A549 (cell line): ENCODE measurements at regions not wholly inside any gene's neighbourhood (a gene's known extent, or its start where the extent isn't known, plus 50 kb on each side); places are given as distances from the start of the nearest gene placed in this dataset.

Experiments
- ATAC-seq, 2 experiments: fragments of 200-7000 bp in 1 of 2; fragments of >200 bp in 1 of 2; cut with Nextera tagmentation in 1 of 2; cut with Tn5 transposase in 1 of 2; 3 replicates each; pipeline versions ENCODE4 v1.8.0 to v1.9.1; 2018 to 2020; ENCODE audit warnings: mild to moderate bottlenecking in 1 of 2, moderate library complexity in 1 of 2
- CTCF ChIA-PET: fragments of 300-600 bp; sonication (Branson Sonifier 250); formaldehyde crosslinking; extraction: SDS; loops from one replicate; lab custom pipeline; 2021; ENCODE audit warnings: antibody characterized with exemption, inconsistent platforms; lab: Yijun Ruan, JAX
- POLR2A ChIA-PET: fragments of 350-600 bp; formaldehyde crosslinking; extraction: SDS; loops from one replicate; lab custom pipeline; 2021; ENCODE audit warnings: antibody characterized with exemption, inconsistent platforms; lab: Yijun Ruan, JAX
- DNase-seq, 2 experiments: peaks; one replicate each; pipeline versions ENCODE4 v3.0.0 to v3.0.0-alpha.2; 2011 to 2016; ENCODE audit warnings: low read depth in 1 of 2, low spot score in 1 of 2
- FAIRE-seq: peaks from 2 replicates; lab custom pipeline; 2011; peaks lifted over from hg19 to GRCh38; lab: Jason Lieb, UNC
- H3K27ac ChIP-seq, 2 experiments: fragments of >200 bp; sonication (Bioruptor Twin); formaldehyde crosslinking; 3 replicates each; pipeline ENCODE4 v1.5.1; 2016 to 2017
- H3K4me1 ChIP-seq: fragments of >200 bp; sonication (Bioruptor Twin); formaldehyde crosslinking; 3 replicates; pipeline ENCODE4 v1.6.1; 2016
- H3K4me2 ChIP-seq: fragments of >200 bp; sonication (Bioruptor Twin); formaldehyde crosslinking; 3 replicates; pipeline ENCODE4 v1.6.1; 2016
- H3K4me3 ChIP-seq: fragments of >200 bp; sonication (Bioruptor Twin); formaldehyde crosslinking; 3 replicates; pipeline ENCODE4 v1.5.1; 2016
- H3K9me3 ChIP-seq: fragments of >200 bp; sonication (Bioruptor Twin); formaldehyde crosslinking; 3 replicates; pipeline ENCODE4 v1.6.1; 2016
- CBX2 ChIP-seq: fragments of 200-600 bp; sonication (generic); IDR thresholded peaks from 2 replicates; pipeline ENCODE4 v1.6.1; 2016; ENCODE audit warnings: low read depth, mild to moderate bottlenecking, borderline replicate concordance
- CBX8 ChIP-seq: fragments of 200-600 bp; sonication (generic); IDR thresholded peaks from 2 replicates; pipeline ENCODE4 v1.6.1; 2016
- CHD2 ChIP-seq: fragments of 150-350 bp; IDR thresholded peaks from 2 replicates; pipeline ENCODE4 v1.6.1; 2014; ENCODE audit warnings: low read length; ENCODE audit not compliant: partially characterized antibody
- CHD4 ChIP-seq: fragments of 200-600 bp; sonication (generic); IDR thresholded peaks from 2 replicates; pipeline ENCODE4 v1.6.1; 2016; ENCODE audit warnings: antibody characterized with exemption, mild to moderate bottlenecking, borderline replicate concordance
- EHF ChIP-seq: fragments of 250-450 bp; sonication (Bioruptor Pico); IDR thresholded peaks from 2 replicates; pipeline ENCODE4 v1.5.0; 2020; ENCODE audit warnings: mild to moderate bottlenecking
- ESRRA ChIP-seq: fragments of 150-350 bp; IDR thresholded peaks from 2 replicates; pipeline ENCODE4 v1.6.1; 2014; ENCODE audit warnings: mild to moderate bottlenecking, low read length, borderline replicate concordance
- FOSL2 ChIP-seq, 2 experiments: fragments of 450-650 bp in 1 of 2; fragments of >200 bp in 1 of 2; sonication (Bioruptor Twin) in 1 of 2; formaldehyde crosslinking; IDR thresholded peaks; 2 replicates each; pipeline versions ENCODE4 v1.5.0 to v1.6.1; 2016 to 2020; ENCODE audit warnings: mild to moderate bottlenecking in 1 of 2, moderate library complexity in 1 of 2
- GATA3 ChIP-seq: IDR thresholded peaks from 2 replicates; pipeline ENCODE4 v1.6.1; 2012; ENCODE audit warnings: borderline replicate concordance
- HOXA7 ChIP-seq: fragments of 250-450 bp; sonication (Bioruptor Pico); IDR thresholded peaks from 2 replicates; pipeline ENCODE4 v1.5.0; 2020; ENCODE audit warnings: mild to moderate bottlenecking, moderate library complexity
- HOXB13 ChIP-seq: fragments of 250-450 bp; sonication (Bioruptor Pico); IDR thresholded peaks from 2 replicates; pipeline ENCODE4 v1.5.0; 2020; ENCODE audit warnings: low read depth, mild to moderate bottlenecking, moderate library complexity
- JUN ChIP-seq, 2 experiments: fragments of >200 bp; sonication (Bioruptor Twin); formaldehyde crosslinking; IDR thresholded peaks; 2 replicates in 1 of 2; 3 replicates in 1 of 2; pipeline ENCODE4 v1.6.1; 2016 to 2017
- KDM1A ChIP-seq: fragments of 200-600 bp; sonication (generic); IDR thresholded peaks from 2 replicates; pipeline ENCODE4 v1.6.1; 2016; ENCODE audit warnings: low read depth, mild to moderate bottlenecking
- MAFK ChIP-seq: fragments of 450-650 bp; IDR thresholded peaks from 2 replicates; pipeline ENCODE4 v1.6.1; 2014; ENCODE audit not compliant: partially characterized antibody
- NFE2L2 ChIP-seq: fragments of 150-350 bp; conservative IDR thresholded peaks from 2 replicates; pipeline ENCODE4 v1.6.1; 2014; ENCODE audit warnings: low read length
- NR3C1 ChIP-seq: fragments of >200 bp; sonication (Bioruptor Twin); formaldehyde crosslinking; IDR thresholded peaks from 3 replicates; pipeline ENCODE4 v1.6.1; 2017
- POLR2AphosphoS2 ChIP-seq: conservative IDR thresholded peaks from 2 replicates; pipeline ENCODE4 v1.6.1; 2012; ENCODE audit warnings: low read length, improper control_type of control experiment, inconsistent platforms
- RAD21 ChIP-seq, 2 experiments: fragments of >200 bp in 1 of 2; sonication (Bioruptor Twin) in 1 of 2; formaldehyde crosslinking in 1 of 2; IDR thresholded peaks in 1 of 2; conservative IDR thresholded peaks in 1 of 2; 2 replicates in 1 of 2; 3 replicates in 1 of 2; pipeline ENCODE4 v1.6.1; 2012 to 2018; ENCODE audit warnings: inconsistent platforms in 1 of 2
- RCOR1 ChIP-seq: fragments of 150-350 bp; IDR thresholded peaks from 2 replicates; pipeline ENCODE4 v1.6.1; 2014; ENCODE audit warnings: antibody characterized with exemption, low read length, low read depth
- RNF2 ChIP-seq: fragments of 200-600 bp; sonication (generic); IDR thresholded peaks from 2 replicates; pipeline ENCODE4 v1.6.1; 2016; ENCODE audit warnings: low read depth, mild to moderate bottlenecking, antibody characterized with exemption, moderate library complexity, borderline replicate concordance
- SMC3 ChIP-seq: fragments of >200 bp; sonication (Bioruptor Twin); formaldehyde crosslinking; IDR thresholded peaks from 3 replicates; pipeline ENCODE4 v1.6.1; 2018; ENCODE audit warnings: inconsistent platforms
- SREBF2 ChIP-seq: fragments of 450-650 bp; IDR thresholded peaks from 2 replicates; pipeline ENCODE4 v1.6.1; 2014; ENCODE audit warnings: mild to moderate bottlenecking, moderate library complexity
- TFCP2L1 ChIP-seq: fragments of 250-450 bp; sonication (Bioruptor Pico); IDR thresholded peaks from 2 replicates; pipeline ENCODE4 v1.5.0; 2021; ENCODE audit warnings: mild to moderate bottlenecking
- TP53 ChIP-seq: fragments of 250-450 bp; sonication (Bioruptor Pico); IDR thresholded peaks from 2 replicates; pipeline ENCODE4 v1.5.0; 2021; ENCODE audit warnings: mild to moderate bottlenecking, moderate library complexity
- WGBS: methylation state at CpG from one replicate; pipeline ENCODE4 v1.1.6; 2017; ENCODE audit errors: missing lambda C conversion rate; 5-methylcytosine and 5-hydroxymethylcytosine counted together
- TF ChIP-seq, protein P1 (sequence below): fragments of 250-450 bp; sonication (Bioruptor Pico); IDR thresholded peaks from 2 replicates; pipeline ENCODE4 v1.5.0; 2021; ENCODE audit warnings: mild to moderate bottlenecking, moderate library complexity, borderline replicate concordance
- TF ChIP-seq, protein P2 (sequence below): IDR thresholded peaks from 2 replicates; pipeline ENCODE4 v1.6.1; 2012; ENCODE audit warnings: low read depth, borderline replicate concordance
- TF ChIP-seq, protein P3 (sequence below): fragments of >200 bp; sonication (Bioruptor Twin); formaldehyde crosslinking; IDR thresholded peaks from 3 replicates; pipeline ENCODE4 v1.6.1; 2016
- TF ChIP-seq, protein P4 (sequence below): fragments of >200 bp; sonication (Bioruptor Twin); formaldehyde crosslinking; IDR thresholded peaks from 2 replicates; pipeline ENCODE4 v1.6.1; 2016
- TF ChIP-seq, protein P5 (sequence below): fragments of >200 bp; sonication (Bioruptor Twin); formaldehyde crosslinking; IDR thresholded peaks from 3 replicates; pipeline ENCODE4 v1.5.1; 2016
- TF ChIP-seq, protein P6 (sequence below): IDR thresholded peaks from 2 replicates; pipeline ENCODE4 v1.6.1; 2012

DNA sequence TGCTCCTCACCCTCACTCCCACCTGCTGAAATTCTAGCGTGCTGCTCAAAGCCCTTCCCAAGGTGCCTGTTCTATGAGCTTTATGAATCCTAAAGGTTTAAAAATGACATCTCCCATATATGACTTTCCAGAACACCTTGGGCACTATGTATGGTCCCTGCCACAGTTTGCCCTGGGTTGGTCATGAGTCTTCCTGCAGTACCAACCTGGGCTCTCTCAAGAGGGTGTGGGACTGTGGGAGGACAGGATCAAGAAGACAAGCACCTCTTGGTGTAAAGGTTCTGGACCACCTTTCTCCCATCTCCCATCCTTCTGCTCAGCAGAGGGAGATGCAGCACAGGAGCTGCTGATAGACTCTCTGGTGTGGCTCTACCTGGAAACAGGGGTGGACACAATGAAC, 134.1 kb downstream of the FCRL5 start:
- H3K4me2 ChIP-seq: no peak overlapping the region
- H3K27ac ChIP-seq: no peak overlapping the region
- WGBS: 4% methylated on average over 1 of the region's 1 CpG
- no peak for ATAC-seq
- ChIA-PET CTCF (no interaction called here), POLR2A (no interaction called here)
- H3K9me3 ChIP-seq: no peaks in the 10 kb centered on the region
- H3K4me1 ChIP-seq: no peaks in the 10 kb centered on the region
- no peak for FAIRE-seq
- no peak for DNase-seq
- TF ChIP-seq, protein P1, sequence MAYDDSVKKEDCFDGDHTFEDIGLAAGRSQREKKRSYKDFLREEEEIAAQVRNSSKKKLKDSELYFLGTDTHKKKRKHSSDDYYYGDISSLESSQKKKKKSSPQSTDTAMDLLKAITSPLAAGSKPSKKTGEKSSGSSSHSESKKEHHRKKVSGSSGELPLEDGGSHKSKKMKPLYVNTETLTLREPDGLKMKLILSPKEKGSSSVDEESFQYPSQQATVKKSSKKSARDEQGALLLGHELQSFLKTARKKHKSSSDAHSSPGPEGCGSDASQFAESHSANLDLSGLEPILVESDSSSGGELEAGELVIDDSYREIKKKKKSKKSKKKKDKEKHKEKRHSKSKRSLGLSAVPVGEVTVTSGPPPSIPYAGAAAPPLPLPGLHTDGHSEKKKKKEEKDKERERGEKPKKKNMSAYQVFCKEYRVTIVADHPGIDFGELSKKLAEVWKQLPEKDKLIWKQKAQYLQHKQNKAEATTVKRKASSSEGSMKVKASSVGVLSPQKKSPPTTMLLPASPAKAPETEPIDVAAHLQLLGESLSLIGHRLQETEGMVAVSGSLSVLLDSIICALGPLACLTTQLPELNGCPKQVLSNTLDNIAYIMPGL (CRISPR knock-in tag): no peak
- TF ChIP-seq CBX2: no peak
- no peak for TF ChIP-seq TFCP2L1
- TF ChIP-seq, protein P2, sequence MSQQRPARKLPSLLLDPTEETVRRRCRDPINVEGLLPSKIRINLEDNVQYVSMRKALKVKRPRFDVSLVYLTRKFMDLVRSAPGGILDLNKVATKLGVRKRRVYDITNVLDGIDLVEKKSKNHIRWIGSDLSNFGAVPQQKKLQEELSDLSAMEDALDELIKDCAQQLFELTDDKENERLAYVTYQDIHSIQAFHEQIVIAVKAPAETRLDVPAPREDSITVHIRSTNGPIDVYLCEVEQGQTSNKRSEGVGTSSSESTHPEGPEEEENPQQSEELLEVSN: no peak
- no peak for TF ChIP-seq HOXA7 (CRISPR knock-in tag)
- TF ChIP-seq CBX8: no peak
- TF ChIP-seq, protein P3, sequence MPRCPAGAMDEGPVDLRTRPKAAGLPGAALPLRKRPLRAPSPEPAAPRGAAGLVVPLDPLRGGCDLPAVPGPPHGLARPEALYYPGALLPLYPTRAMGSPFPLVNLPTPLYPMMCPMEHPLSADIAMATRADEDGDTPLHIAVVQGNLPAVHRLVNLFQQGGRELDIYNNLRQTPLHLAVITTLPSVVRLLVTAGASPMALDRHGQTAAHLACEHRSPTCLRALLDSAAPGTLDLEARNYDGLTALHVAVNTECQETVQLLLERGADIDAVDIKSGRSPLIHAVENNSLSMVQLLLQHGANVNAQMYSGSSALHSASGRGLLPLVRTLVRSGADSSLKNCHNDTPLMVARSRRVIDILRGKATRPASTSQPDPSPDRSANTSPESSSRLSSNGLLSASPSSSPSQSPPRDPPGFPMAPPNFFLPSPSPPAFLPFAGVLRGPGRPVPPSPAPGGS: no peak
- TF ChIP-seq, protein P4, sequence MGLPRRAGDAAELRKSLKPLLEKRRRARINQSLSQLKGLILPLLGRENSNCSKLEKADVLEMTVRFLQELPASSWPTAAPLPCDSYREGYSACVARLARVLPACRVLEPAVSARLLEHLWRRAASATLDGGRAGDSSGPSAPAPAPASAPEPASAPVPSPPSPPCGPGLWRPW: no peak
- no peak for TF ChIP-seq NFE2L2
- TF ChIP-seq SMC3: no peak
- TF ChIP-seq TP53 (CRISPR knock-in tag): no peak
- no peak for TF ChIP-seq SREBF2
- TF ChIP-seq, protein P5, sequence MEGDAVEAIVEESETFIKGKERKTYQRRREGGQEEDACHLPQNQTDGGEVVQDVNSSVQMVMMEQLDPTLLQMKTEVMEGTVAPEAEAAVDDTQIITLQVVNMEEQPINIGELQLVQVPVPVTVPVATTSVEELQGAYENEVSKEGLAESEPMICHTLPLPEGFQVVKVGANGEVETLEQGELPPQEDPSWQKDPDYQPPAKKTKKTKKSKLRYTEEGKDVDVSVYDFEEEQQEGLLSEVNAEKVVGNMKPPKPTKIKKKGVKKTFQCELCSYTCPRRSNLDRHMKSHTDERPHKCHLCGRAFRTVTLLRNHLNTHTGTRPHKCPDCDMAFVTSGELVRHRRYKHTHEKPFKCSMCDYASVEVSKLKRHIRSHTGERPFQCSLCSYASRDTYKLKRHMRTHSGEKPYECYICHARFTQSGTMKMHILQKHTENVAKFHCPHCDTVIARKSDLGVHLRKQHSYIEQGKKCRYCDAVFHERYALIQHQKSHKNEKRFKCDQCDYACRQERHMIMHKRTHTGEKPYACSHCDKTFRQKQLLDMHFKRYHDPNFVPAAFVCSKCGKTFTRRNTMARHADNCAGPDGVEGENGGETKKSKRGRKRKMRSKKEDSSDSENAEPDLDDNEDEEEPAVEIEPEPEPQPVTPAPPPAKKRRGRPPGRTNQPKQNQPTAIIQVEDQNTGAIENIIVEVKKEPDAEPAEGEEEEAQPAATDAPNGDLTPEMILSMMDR: no peak
- no peak for TF ChIP-seq KDM1A
- TF ChIP-seq FOSL2 (IDR thresholded peaks at IDR 0.05): no peak
- TF ChIP-seq FOSL2 (CRISPR knock-in tag; IDR thresholded peaks at IDR 0.05): no peak
- TF ChIP-seq RCOR1: no peak
- TF ChIP-seq POLR2AphosphoS2: no peak
- no peak for TF ChIP-seq RAD21 (conservative IDR thresholded peaks at IDR 0.05 in 1 of 2, IDR thresholded peaks at IDR 0.05 in 1 of 2)
- TF ChIP-seq RNF2: no peak
- TF ChIP-seq ESRRA: no peak
- H3K4me3 ChIP-seq: no peak overlapping the region

DNA sequence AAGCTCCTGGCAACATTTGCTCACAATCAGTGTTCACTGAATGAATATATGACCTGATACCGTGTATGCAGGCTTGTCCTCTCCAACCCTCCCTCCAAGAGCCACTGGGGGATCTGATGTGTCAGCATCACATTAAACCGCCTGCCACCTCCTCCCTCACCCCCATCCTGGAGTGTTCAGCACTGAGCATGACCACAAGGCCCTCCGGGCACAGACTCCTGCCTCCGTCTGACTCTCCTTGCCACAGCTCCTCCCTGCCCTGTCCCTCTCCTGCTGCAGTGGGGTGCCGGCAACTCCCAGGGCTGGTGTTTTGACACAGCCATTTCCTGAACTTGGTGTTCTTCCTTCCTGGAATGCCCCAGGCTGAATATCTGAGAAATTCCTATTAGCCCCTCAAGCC, 136.7 kb downstream of the FCRL5 start:
- H3K4me2 ChIP-seq: no peak overlapping the region
- FAIRE-seq (no peak), DNase-seq (no peak), ATAC-seq (no peak)
- H3K9me3 ChIP-seq: no peaks in the 10 kb centered on the region
- no peak overlapping the region for H3K4me3 ChIP-seq
- ChIA-PET CTCF (no interaction called here), POLR2A (no interaction called here)
- no peaks in the 10 kb centered on the region for H3K4me1 ChIP-seq
- H3K27ac ChIP-seq: no peak overlapping the region
- WGBS: 9% methylated on average over 5 of the region's 5 CpGs
- no peak for TF ChIP-seq CBX2
- no peak for TF ChIP-seq TFCP2L1
- no peak for TF ChIP-seq HOXB13 (CRISPR knock-in tag)
- TF ChIP-seq, protein P1 (CRISPR knock-in tag): no peak
- TF ChIP-seq, protein P6, sequence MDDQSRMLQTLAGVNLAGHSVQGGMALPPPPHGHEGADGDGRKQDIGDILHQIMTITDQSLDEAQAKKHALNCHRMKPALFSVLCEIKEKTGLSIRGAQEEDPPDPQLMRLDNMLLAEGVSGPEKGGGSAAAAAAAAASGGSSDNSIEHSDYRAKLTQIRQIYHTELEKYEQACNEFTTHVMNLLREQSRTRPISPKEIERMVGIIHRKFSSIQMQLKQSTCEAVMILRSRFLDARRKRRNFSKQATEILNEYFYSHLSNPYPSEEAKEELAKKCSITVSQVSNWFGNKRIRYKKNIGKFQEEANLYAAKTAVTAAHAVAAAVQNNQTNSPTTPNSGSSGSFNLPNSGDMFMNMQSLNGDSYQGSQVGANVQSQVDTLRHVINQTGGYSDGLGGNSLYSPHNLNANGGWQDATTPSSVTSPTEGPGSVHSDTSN: no peak
- no peak for TF ChIP-seq CHD2
- no peak for TF ChIP-seq NR3C1
- TF ChIP-seq RNF2: no peak
- TF ChIP-seq CBX8: no peak
- no peak for TF ChIP-seq MAFK
- no peak for TF ChIP-seq JUN (IDR thresholded peaks at IDR 0.05)
- TF ChIP-seq RCOR1: no peak
- no peak for TF ChIP-seq EHF (CRISPR knock-in tag)
- no peak for TF ChIP-seq SMC3
- TF ChIP-seq GATA3: no peak
- TF ChIP-seq FOSL2 (IDR thresholded peaks at IDR 0.05): no peak
- no peak for TF ChIP-seq FOSL2 (CRISPR knock-in tag; IDR thresholded peaks at IDR 0.05)
- TF ChIP-seq ESRRA: no peak
- no peak for TF ChIP-seq CHD4
